ENCODE measurements at regions not wholly inside any gene's neighbourhood (a gene's known extent, or its start where the extent isn't known, plus 50 kb on each side); places are given as distances from the start of the nearest gene placed in this dataset.

DNA sequence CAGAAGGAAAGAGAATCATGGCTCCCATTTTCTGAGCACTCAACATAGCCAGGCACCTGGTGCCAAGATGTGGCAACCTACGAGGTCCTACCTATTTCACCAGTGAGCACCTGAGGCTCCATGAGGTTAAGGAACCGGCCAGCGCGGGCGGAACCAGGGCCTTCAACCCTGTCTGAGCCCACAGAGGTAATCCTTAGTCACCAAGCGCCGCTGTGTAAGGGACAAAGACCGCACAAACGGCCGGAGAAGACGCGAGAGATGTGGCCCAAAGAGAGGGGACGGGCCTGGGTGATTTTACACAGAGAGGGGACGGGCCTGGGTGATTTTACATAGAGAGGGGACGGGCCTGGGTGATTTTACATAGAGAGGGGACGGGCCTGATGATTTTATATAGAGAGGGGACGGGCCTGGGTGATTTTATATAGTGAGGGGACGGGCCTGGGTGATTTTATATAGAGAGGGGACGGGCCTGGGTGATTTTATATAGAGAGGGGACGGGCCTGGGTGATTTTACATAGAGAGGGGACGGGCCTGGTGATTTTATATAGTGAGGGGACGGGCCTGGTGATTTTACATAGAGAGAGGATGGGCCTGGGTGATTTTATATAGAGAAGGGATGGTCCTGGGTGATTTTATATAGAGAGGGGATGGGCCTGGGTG is 114.2 kb downstream of the SMIM20 start:
- H3K4me3 ChIP-seq (ENCODE audit: extremely low read depth in 1 of 4, insufficient read depth in 2 of 4, low read depth in 3 of 4, low read length in 4 of 4): peak overlapping the region; percentile 44 to 63 (median 52)
- H2BK12ac ChIP-seq (ENCODE audit: low read depth, low read length): 0 out of 2 replicates have a peak overlapping the region, but pooled peaks have one; percentile 29
- ChIA-PET POLR2A (ENCODE audit: partially characterized antibody) (interaction anchor here (0.5 to 3.7 kb wide), 22 partner anchors 9 to 1369 kb away, joined by 3 to 29 read pairs (median 4); no protein-coding TSS in a partner anchor), CTCF (ENCODE audit: partially characterized antibody) (interaction anchor here (1.0 to 4.3 kb wide), 7 partner anchors 16 to 302 kb away, joined by 3 to 25 read pairs (median 6); no protein-coding TSS in a partner anchor)
- H3K9me3 ChIP-seq (ENCODE audit: insufficient read depth in 2 of 2, low read depth in 1 of 2, low read length in 1 of 2): peaks cover under 1 to 1% of the 10 kb centered on the region in 2 experiments; a peak in 2 of 4 replicates
- 0 out of 2 replicates have a peak overlapping the region, but pooled peaks have one; percentile 6 for H2AK5ac ChIP-seq (ENCODE audit: low read depth, low read length)
- peak overlapping the region; percentile 95; the same call in 1 of the 2 replicates for H3K27ac ChIP-seq (ENCODE audit: low read depth, low read length)
- H4K20me1 ChIP-seq (replicated peaks in 1 of 2; ENCODE audit: control insufficient read depth in 1 of 2, insufficient read depth in 2 of 2, low read length in 2 of 2): no peaks in the 10 kb centered on the region
- peak overlapping the region; percentile 89 for H4K8ac ChIP-seq (ENCODE audit: extremely low read depth, insufficient read depth, low read length)
- peak overlapping the region; percentile 12 for H4K5ac ChIP-seq (ENCODE audit: insufficient read length, low read depth, low read length)
- H3K4me1 ChIP-seq (replicated peaks in 1 of 4; ENCODE audit: control insufficient read depth in 3 of 4, insufficient read depth in 4 of 4, low read length in 3 of 4): peaks cover 9 to 32% (median 20%) of the 10 kb centered on the region in 4 experiments
- H3K4me2 ChIP-seq (ENCODE audit: insufficient read depth in 1 of 2, low read depth in 2 of 2, low read length in 2 of 2): peak overlapping the region; percentile 94
- H3K79me1 ChIP-seq (ENCODE audit: low read depth, low read length): no peaks in the 10 kb centered on the region
- no peaks in the 10 kb centered on the region for H3K27me3 ChIP-seq (replicated peaks in 1 of 4; ENCODE audit: control insufficient read depth in 3 of 4, extremely low read depth in 1 of 4, insufficient read depth in 3 of 4, low read length in 3 of 4)
- no peaks in the 10 kb centered on the region for H3K79me2 ChIP-seq (ENCODE audit: control insufficient read depth in 1 of 2, insufficient read depth in 2 of 2, low read length in 2 of 2)
- 44% methylated on average over 22 of the region's 22 CpGs; no CpG with 5 or more reads in 1 of the 2 experiments for WGBS, 2 experiments (ENCODE audit: extremely low coverage in 1 of 2, insufficient coverage in 1 of 2, insufficient read length in 1 of 2, insufficient replicate concordance in 2 of 2, low coverage in 1 of 2, low lambda C conversion rate in 2 of 2, missing lambda C conversion rate in 1 of 2)
- H3K56ac ChIP-seq (replicated peaks; ENCODE audit: insufficient read length, low read depth, low read length): no peak overlapping the region
- H3K9ac ChIP-seq (replicated peaks in 1 of 4; ENCODE audit: extremely low read depth in 1 of 4, low read depth in 3 of 4, low read length in 3 of 4): peak overlapping the region in 3 of 4 experiments; percentile 3 to 70 (median 30); a peak in 5 of 7 replicates
- TF ChIP-seq YY1 (IDR thresholded peaks at IDR 0.05; ENCODE audit: low read depth, low read length) (0 out of 2 replicates have a peak, but pooled peaks have one; percentile 13), TAF7 (optimal IDR thresholded peaks at IDR 0.05; ENCODE audit: borderline replicate concordance, low read depth, low read length) (peak; percentile 34), MAX (IDR thresholded peaks at IDR 0.05) (peak; percentile 67), RNF2 (IDR thresholded peaks at IDR 0.05; ENCODE audit: borderline replicate concordance, low read depth, low read length, missing control alignments, poor library complexity, severe bottlenecking) (no peak)
- no peak overlapping the region for H3K23ac ChIP-seq (ENCODE audit: insufficient read length)
- peak in 1 of 2 experiments; percentile 62 for DNase-seq (ENCODE audit: low read depth in 1 of 2, low spot score in 2 of 2)
- H2BK20ac ChIP-seq (ENCODE audit: low read length): no peak overlapping the region
- H2BK120ac ChIP-seq (replicated peaks; ENCODE audit: low read depth, low read length): no peak overlapping the region
- no peaks in the 10 kb centered on the region for H3K36me3 ChIP-seq (ENCODE audit: control insufficient read depth in 2 of 4, insufficient read depth in 4 of 4, low read length in 3 of 4)
- no peak overlapping the region for H3K14ac ChIP-seq (ENCODE audit: insufficient read length)
- no peak overlapping the region for H2AFZ ChIP-seq (ENCODE audit: low read length)
- H4K91ac ChIP-seq (replicated peaks; ENCODE audit: insufficient read length, low read length): peak overlapping the region; percentile 85
- H3K4ac ChIP-seq (replicated peaks; ENCODE audit: insufficient read length, low read depth, low read length): peak overlapping the region; percentile 47
- no peak overlapping the region; the same call in 1 of the 2 replicates for H2BK15ac ChIP-seq (ENCODE audit: low read length)
- peak overlapping the region; percentile 100 for H2BK5ac ChIP-seq (ENCODE audit: low read depth, low read length)
- no peak for FAIRE-seq
- H3K18ac ChIP-seq (ENCODE audit: extremely low read depth, low read length): peak overlapping the region; percentile 94
- peaks cover 18% of the 10 kb centered on the region for H3K23me2 ChIP-seq (ENCODE audit: low read depth, low read length)

Measured in H1 (cell line).